Endothelial cell of umbilical vein (primary cell): ENCODE measurements at regions not wholly inside any gene's neighbourhood (a gene's known extent, or its start where the extent isn't known, plus 50 kb on each side); places are given as distances from the start of the nearest gene placed in this dataset.

Experiments
- BruUV-seq: library from RNA; stranded (reverse); fragments of 400-500 nt; replicated peaks from 2 replicates; lab custom pipeline; 2021; lab: Mats Ljungman, UMichigan
- CTCF ChIA-PET: fragments of 300-600, 350-600 bp; sonication (Branson Sonifier 250); formaldehyde crosslinking; loops from one replicate; lab custom pipeline; 2021; ENCODE audit warnings: antibody characterized with exemption, inconsistent platforms; lab: Charles Lee
- POLR2A ChIA-PET: fragments of 300-600, 350-600 bp; sonication (Branson Sonifier 250); formaldehyde crosslinking; loops from one replicate; lab custom pipeline; 2021; ENCODE audit warnings: antibody characterized with exemption, inconsistent platforms; lab: Charles Lee
- DNase-seq: peaks from one replicate; pipeline ENCODE4 v3.0.0-alpha.2; 2011; ENCODE audit warnings: low read depth, low spot score
- FAIRE-seq: peaks from 2 replicates; lab custom pipeline; 2011; peaks lifted over from hg19 to GRCh38; lab: Jason Lieb, UNC
- H2AFZ ChIP-seq: 2 replicates; pipeline ENCODE4 v1.6.0; 2012; ENCODE audit warnings: low read depth, low read length, control low read depth, inconsistent platforms
- H3K27ac ChIP-seq: 2 replicates; pipeline ENCODE4 v1.5.1; 2011; ENCODE audit warnings: low read depth, mild to moderate bottlenecking, control low read depth, low read length, moderate library complexity; ENCODE audit not compliant: insufficient read depth
- H3K27me3 ChIP-seq, 2 experiments: 2 replicates each; pipeline versions ENCODE4 v1.6.0 to v1.6.1; 2011; ENCODE audit warnings: low read length in 2 of 2, mixed read lengths in 1 of 2; ENCODE audit not compliant: control insufficient read depth in 2 of 2, insufficient read depth in 2 of 2
- H3K36me3 ChIP-seq, 2 experiments: 2 replicates in 1 of 2; 3 replicates in 1 of 2; pipeline ENCODE4 v1.5.1; 2011; ENCODE audit warnings: low read length in 2 of 2, mild to moderate bottlenecking in 1 of 2, moderate library complexity in 1 of 2; ENCODE audit not compliant: control insufficient read depth in 2 of 2, insufficient read depth in 2 of 2; ENCODE audit errors: extremely low read depth in 1 of 2
- H3K4me1 ChIP-seq: 3 replicates; pipeline ENCODE4 v1.5.1; 2011; ENCODE audit warnings: mild to moderate bottlenecking, low read length; ENCODE audit not compliant: control insufficient read depth, insufficient read depth; ENCODE audit errors: extremely low read depth
- H3K4me2 ChIP-seq: 2 replicates; pipeline ENCODE4 v1.6.1; 2011; ENCODE audit warnings: low read length, control low read depth, mixed read lengths; ENCODE audit not compliant: insufficient read depth
- H3K4me3 ChIP-seq, 3 experiments: fragments of 200-600 bp in 1 of 3; sonication (generic), shearing (Covaris generic) in 1 of 3; replicated peaks in 1 of 3; 2 replicates each; pipeline ENCODE4 v1.5.1; 2011 to 2016; ENCODE audit warnings: control low read depth in 3 of 3, low read length in 3 of 3, mild to moderate bottlenecking in 2 of 3, inconsistent platforms in 1 of 3, low read depth in 1 of 3, moderate library complexity in 1 of 3; ENCODE audit not compliant: insufficient read depth in 1 of 3
- H3K79me2 ChIP-seq: 2 replicates; pipeline ENCODE4 v1.6.0; 2012; ENCODE audit warnings: low read length, inconsistent platforms; ENCODE audit not compliant: control insufficient read depth, insufficient read depth
- H3K9ac ChIP-seq: replicated peaks from 2 replicates; pipeline ENCODE3; 2011; ENCODE audit warnings: low read length, control low read depth; ENCODE audit not compliant: insufficient read depth; ENCODE audit errors: extremely low read depth
- H3K9me1 ChIP-seq: replicated peaks from 3 replicates; pipeline ENCODE4 v1.6.0; 2011; ENCODE audit warnings: mild to moderate bottlenecking, low read length; ENCODE audit not compliant: control insufficient read depth, insufficient read depth; ENCODE audit errors: extremely low read depth
- H3K9me3 ChIP-seq: replicated peaks from 2 replicates; pipeline ENCODE4 v1.5.1; 2012; ENCODE audit warnings: low read length, inconsistent platforms; ENCODE audit not compliant: control insufficient read depth, insufficient read depth
- H4K20me1 ChIP-seq: replicated peaks from 2 replicates; pipeline ENCODE3; 2011; ENCODE audit warnings: mild to moderate bottlenecking, low read length; ENCODE audit not compliant: control insufficient read depth, insufficient read depth; ENCODE audit errors: extremely low read depth
- EZH2 ChIP-seq: IDR thresholded peaks from 2 replicates; pipeline ENCODE4 v1.6.1; 2012; ENCODE audit warnings: borderline replicate concordance, low read depth, mild to moderate bottlenecking, moderate library complexity, low read length, inconsistent platforms; ENCODE audit not compliant: severe bottlenecking
- FOS ChIP-seq: IDR thresholded peaks from 2 replicates; pipeline ENCODE4 v1.6.1; 2011; ENCODE audit warnings: mild to moderate bottlenecking, low read length, moderate library complexity, borderline replicate concordance; ENCODE audit not compliant: insufficient read depth
- GATA2 ChIP-seq: IDR thresholded peaks from 2 replicates; pipeline ENCODE4 v1.7.0; 2011; ENCODE audit warnings: low read depth, mild to moderate bottlenecking, moderate library complexity, mixed read lengths, low read length; ENCODE audit not compliant: insufficient read length, insufficient read depth
- JUN ChIP-seq: IDR thresholded peaks from 2 replicates; pipeline ENCODE4 v1.6.1; 2011; ENCODE audit warnings: borderline replicate concordance, low read depth; ENCODE audit not compliant: insufficient read length, insufficient read depth
- MYC ChIP-seq: IDR thresholded peaks from one replicate; pipeline ENCODE4 v1.6.1; 2011; ENCODE audit warnings: mild to moderate bottlenecking, low read depth, low read length
- POLR2AphosphoS5 ChIP-seq: IDR thresholded peaks from 2 replicates; pipeline ENCODE4 v1.6.1; 2012; ENCODE audit warnings: low read depth, mild to moderate bottlenecking, control low read depth, low read length, moderate library complexity; ENCODE audit not compliant: insufficient read depth
- dilution Hi-C: fragments of 300-500 bp; cut with MboI; formaldehyde crosslinking; loops from one replicate; pipeline ENCODE4 v1.15.0; 2019; ENCODE audit warnings: low sequenced_read_pairs; ENCODE audit not compliant: extremely low pct_ligation_motif_present
- intact Hi-C: fragments of 100-400 bp; cut with micrococcal nuclease; formaldehyde crosslinking; loops from one replicate; pipeline ENCODE4 v1.10.0; 2022
- TF ChIP-seq, protein P1 (sequence below), 2 donors: IDR thresholded peaks; 1 replicate in 1 of 2; 2 replicates in 1 of 2; pipeline ENCODE4 v1.5.1; 2011; ENCODE audit warnings: low read length in 2 of 2, mild to moderate bottlenecking in 2 of 2, moderate library complexity in 2 of 2, control low read depth in 1 of 2, inconsistent platforms in 1 of 2, low read depth in 1 of 2; ENCODE audit not compliant: insufficient read depth in 1 of 2; ENCODE audit errors: extremely low read depth in 1 of 2
- TF ChIP-seq, protein P2 (sequence below): IDR thresholded peaks from 2 replicates; pipeline ENCODE4 v1.6.1; 2011; ENCODE audit not compliant: insufficient read depth, insufficient read length

DNA sequence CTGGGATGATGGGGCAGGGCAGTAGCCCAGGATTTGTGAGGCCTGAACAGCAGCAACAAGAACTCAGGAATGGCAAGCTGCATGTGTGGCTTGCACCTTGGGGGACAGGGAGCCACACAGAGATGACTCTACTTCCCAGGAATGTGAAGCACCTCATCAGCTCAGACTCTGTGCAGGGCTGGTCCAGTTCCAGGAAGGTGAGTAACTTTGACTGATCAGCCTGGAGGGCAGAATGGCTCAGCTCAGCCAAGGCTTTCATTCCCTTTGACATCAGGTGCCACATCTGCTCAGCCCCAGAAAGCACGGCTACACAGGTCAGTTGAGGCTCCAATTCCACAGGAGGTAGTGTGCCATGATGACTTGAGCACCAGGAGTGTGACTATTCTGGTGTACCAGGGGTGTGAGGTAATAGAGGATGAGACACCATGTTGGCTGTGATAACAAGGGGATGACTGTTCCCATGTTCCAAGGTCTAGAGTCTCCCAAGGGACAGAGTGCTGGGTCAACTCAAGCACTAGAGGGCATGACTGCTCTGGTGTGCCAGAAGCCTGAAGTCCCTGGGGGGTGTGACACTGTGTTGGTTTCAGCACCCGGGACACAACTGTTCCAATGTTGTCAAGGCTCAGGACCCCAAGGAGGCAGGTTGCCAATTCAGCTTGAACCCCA, 625.8 kb upstream of the ADGRL2 start:
- Histone ChIP-seq H3K9ac (no peak overlapping the region), H3K27ac (no peak overlapping the region), H3K4me3 (no peak overlapping the region), H2AFZ (no peak overlapping the region), H3K4me1 (peaks cover 6% of the 10 kb centered on the region), H3K27me3 (no peaks in the 10 kb centered on the region), H3K9me3 (no peaks in the 10 kb centered on the region), H4K20me1 (no peaks in the 10 kb centered on the region), H3K9me1 (no peaks in the 10 kb centered on the region), H3K4me2 (no peak overlapping the region), H3K79me2 (no peaks in the 10 kb centered on the region), H3K36me3 (no peaks in the 10 kb centered on the region)
- FAIRE-seq (no peak), DNase-seq (peak; percentile 11)
- dilution Hi-C loops: no loop called here
- POLR2A ChIA-PET: no interaction called here
- no TSS peak for BruUV-seq
- intact Hi-C loops: no loop called here
- TF ChIP-seq GATA2: peak; percentile 34
- TF ChIP-seq, protein P1, sequence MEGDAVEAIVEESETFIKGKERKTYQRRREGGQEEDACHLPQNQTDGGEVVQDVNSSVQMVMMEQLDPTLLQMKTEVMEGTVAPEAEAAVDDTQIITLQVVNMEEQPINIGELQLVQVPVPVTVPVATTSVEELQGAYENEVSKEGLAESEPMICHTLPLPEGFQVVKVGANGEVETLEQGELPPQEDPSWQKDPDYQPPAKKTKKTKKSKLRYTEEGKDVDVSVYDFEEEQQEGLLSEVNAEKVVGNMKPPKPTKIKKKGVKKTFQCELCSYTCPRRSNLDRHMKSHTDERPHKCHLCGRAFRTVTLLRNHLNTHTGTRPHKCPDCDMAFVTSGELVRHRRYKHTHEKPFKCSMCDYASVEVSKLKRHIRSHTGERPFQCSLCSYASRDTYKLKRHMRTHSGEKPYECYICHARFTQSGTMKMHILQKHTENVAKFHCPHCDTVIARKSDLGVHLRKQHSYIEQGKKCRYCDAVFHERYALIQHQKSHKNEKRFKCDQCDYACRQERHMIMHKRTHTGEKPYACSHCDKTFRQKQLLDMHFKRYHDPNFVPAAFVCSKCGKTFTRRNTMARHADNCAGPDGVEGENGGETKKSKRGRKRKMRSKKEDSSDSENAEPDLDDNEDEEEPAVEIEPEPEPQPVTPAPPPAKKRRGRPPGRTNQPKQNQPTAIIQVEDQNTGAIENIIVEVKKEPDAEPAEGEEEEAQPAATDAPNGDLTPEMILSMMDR (IDR thresholded peaks at IDR 0.05; ENCODE audit: extremely low read depth in 1 of 2, insufficient read depth in 1 of 2, low read depth in 1 of 2, low read length in 2 of 2): no peak
- no peak for TF ChIP-seq POLR2AphosphoS5
- TF ChIP-seq, protein P2, sequence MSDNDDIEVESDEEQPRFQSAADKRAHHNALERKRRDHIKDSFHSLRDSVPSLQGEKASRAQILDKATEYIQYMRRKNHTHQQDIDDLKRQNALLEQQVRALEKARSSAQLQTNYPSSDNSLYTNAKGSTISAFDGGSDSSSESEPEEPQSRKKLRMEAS: no peak
- TF ChIP-seq EZH2: no peak
- TF ChIP-seq FOS: peak; percentile 36
- no peak for TF ChIP-seq JUN
- no peak for TF ChIP-seq MYC
- CTCF ChIA-PET: no interaction called here
